Karpas-422 (cell line): ENCODE measurements at regions not wholly inside any gene's neighbourhood (a gene's known extent, or its start where the extent isn't known, plus 50 kb on each side); places are given as distances from the start of the nearest gene placed in this dataset.

Experiments
- DNase-seq: peaks from one replicate; pipeline ENCODE4 v3.0.0-alpha.2; 2015
- H2AFZ ChIP-seq: fragments of 200-600 bp; sonication (generic); 2 replicates; pipeline ENCODE4 v1.6.1; 2014; ENCODE audit warnings: antibody characterized with exemption, low read length, mixed read lengths
- H3K27ac ChIP-seq: fragments of 200-600 bp; sonication (generic); 2 replicates; pipeline ENCODE4 v1.5.1; 2014; ENCODE audit warnings: mild to moderate bottlenecking, low read length, moderate library complexity
- H3K27me3 ChIP-seq: fragments of 200-600 bp; sonication (generic); 2 replicates; pipeline ENCODE4 v1.6.1; 2014; ENCODE audit warnings: low read length, mixed read lengths
- H3K36me3 ChIP-seq: fragments of 200-600 bp; sonication (generic); 2 replicates; pipeline ENCODE4 v1.6.1; 2014; ENCODE audit warnings: low read length, mixed read lengths; ENCODE audit not compliant: insufficient read depth
- H3K4me1 ChIP-seq: fragments of 200-600 bp; sonication (generic); 2 replicates; pipeline ENCODE4 v1.6.1; 2014; ENCODE audit warnings: mild to moderate bottlenecking, low read length, mixed read lengths
- H3K4me2 ChIP-seq: fragments of 200-600 bp; sonication (generic); 2 replicates; pipeline ENCODE4 v1.6.1; 2014; ENCODE audit warnings: low read length, low read depth, mild to moderate bottlenecking; ENCODE audit not compliant: poor library complexity, severe bottlenecking
- H3K4me3 ChIP-seq: fragments of 200-600 bp; sonication (generic); 2 replicates; pipeline ENCODE4 v1.5.1; 2014; ENCODE audit warnings: mild to moderate bottlenecking, antibody characterized with exemption, low read length, mixed read lengths
- H3K79me2 ChIP-seq: fragments of 200-600 bp; sonication (generic); 2 replicates; pipeline ENCODE4 v1.6.1; 2014; ENCODE audit warnings: mild to moderate bottlenecking, low read length, mixed read lengths
- H3K9ac ChIP-seq: fragments of 200-600 bp; sonication (generic); 2 replicates; pipeline ENCODE4 v1.6.0; 2014; ENCODE audit warnings: low read length
- H3K9me2 ChIP-seq: fragments of 200-600 bp; sonication (generic), shearing (Covaris generic); replicated peaks from 2 replicates; pipeline ENCODE4 v1.6.0; 2014; ENCODE audit warnings: mild to moderate bottlenecking, low read length, moderate library complexity; ENCODE audit not compliant: insufficient read depth
- H3K9me3 ChIP-seq: fragments of 300-700, 200-600 bp; sonication (generic); 2 replicates; pipeline ENCODE4 v1.6.1; 2014; ENCODE audit warnings: low read length, mixed read lengths
- H4K20me1 ChIP-seq: fragments of 200-600 bp; sonication (generic); 2 replicates; pipeline ENCODE4 v1.6.1; 2014; ENCODE audit warnings: mild to moderate bottlenecking, antibody characterized with exemption, low read length, low read depth; ENCODE audit not compliant: insufficient read depth

DNA sequence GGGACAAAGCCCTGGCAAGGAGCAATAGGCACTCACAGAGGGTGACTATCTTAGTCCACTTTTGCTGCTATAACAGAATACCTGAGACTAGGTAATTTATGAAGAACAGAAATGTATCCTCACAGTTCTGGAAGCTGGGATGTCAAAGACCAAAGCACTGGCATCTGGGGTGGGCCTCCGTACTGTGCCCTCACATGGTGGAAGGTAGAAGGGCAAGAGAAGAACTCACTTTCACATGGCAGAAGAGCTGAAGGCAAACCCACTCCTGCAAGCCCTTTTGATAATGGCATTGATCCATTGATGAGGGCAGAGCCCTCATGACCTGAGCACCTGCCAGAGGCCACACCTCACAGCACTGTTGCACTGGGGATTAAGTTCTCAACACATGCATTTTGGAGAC is 173.4 kb upstream of the C2CD4B start:
- Histone ChIP-seq H3K36me3 (no peaks in the 10 kb centered on the region), H3K4me2 (no peak overlapping the region), H3K27me3 (no peaks in the 10 kb centered on the region), H2AFZ (no peak overlapping the region), H3K4me1 (no peaks in the 10 kb centered on the region), H3K9me2 (no peaks in the 10 kb centered on the region), H3K27ac (no peak overlapping the region), H3K9ac (no peak overlapping the region), H3K4me3 (no peak overlapping the region), H3K79me2 (no peaks in the 10 kb centered on the region), H4K20me1 (no peaks in the 10 kb centered on the region), H3K9me3 (no peaks in the 10 kb centered on the region)
- no peak for DNase-seq

DNA sequence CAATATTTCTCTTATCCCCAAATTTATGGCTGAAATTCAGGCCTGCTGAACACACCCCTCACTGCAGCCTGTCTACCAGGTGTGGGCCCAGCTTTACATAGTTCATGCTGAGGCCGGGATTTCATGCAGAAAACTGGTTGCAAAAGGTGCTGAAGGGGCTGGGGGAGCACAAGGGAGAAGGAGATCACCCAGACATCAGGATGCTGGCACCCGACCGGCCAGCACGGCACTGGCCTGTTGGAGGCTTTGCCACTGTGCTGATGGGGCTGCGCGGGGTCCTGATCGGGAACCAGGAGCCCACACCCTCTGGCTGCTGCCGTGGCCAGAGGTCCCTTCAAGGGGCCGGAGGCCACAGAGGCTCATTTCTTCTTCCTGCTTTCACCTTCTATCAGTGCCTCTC is 177.9 kb upstream of the C2CD4B start:
- Histone ChIP-seq H3K79me2 (no peaks in the 10 kb centered on the region), H3K4me3 (no peak overlapping the region), H3K9ac (no peak overlapping the region), H3K4me2 (no peak overlapping the region), H3K27ac (no peak overlapping the region), H3K9me3 (no peaks in the 10 kb centered on the region), H3K36me3 (no peaks in the 10 kb centered on the region), H3K4me1 (peaks cover 4% of the 10 kb centered on the region; the same call in 1 of the 2 replicates), H3K9me2 (no peaks in the 10 kb centered on the region), H2AFZ (no peak overlapping the region), H3K27me3 (no peaks in the 10 kb centered on the region), H4K20me1 (no peaks in the 10 kb centered on the region)
- DNase-seq: no peak

DNA sequence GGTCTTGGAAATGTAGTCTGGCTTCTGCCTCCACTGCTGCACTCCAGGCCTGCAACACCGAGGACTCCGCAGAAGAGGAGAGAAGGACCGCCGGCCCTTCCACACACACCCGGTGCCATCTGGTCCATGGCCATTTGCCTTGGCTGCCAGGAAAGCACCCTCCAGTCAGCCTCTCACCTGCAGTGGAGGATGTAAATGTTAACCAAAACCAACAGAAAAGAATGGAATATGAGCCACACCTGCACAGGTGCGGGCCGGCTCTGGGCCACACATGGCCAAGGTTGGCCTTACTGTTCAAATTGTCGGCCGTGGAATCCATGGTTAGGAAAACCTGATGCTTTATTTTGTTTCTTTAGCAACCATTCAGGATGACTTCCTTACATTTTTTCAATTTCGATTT is 178.3 kb upstream of the C2CD4B start:
- Histone ChIP-seq H2AFZ (no peak overlapping the region), H3K4me3 (no peak overlapping the region), H3K9me3 (no peaks in the 10 kb centered on the region), H3K36me3 (no peaks in the 10 kb centered on the region), H3K79me2 (no peaks in the 10 kb centered on the region), H3K9me2 (no peaks in the 10 kb centered on the region), H3K9ac (no peak overlapping the region), H3K4me2 (no peak overlapping the region), H4K20me1 (no peaks in the 10 kb centered on the region), H3K4me1 (peaks cover 4% of the 10 kb centered on the region; the same call in 1 of the 2 replicates), H3K27ac (no peak overlapping the region), H3K27me3 (no peaks in the 10 kb centered on the region)
- no peak for DNase-seq

DNA sequence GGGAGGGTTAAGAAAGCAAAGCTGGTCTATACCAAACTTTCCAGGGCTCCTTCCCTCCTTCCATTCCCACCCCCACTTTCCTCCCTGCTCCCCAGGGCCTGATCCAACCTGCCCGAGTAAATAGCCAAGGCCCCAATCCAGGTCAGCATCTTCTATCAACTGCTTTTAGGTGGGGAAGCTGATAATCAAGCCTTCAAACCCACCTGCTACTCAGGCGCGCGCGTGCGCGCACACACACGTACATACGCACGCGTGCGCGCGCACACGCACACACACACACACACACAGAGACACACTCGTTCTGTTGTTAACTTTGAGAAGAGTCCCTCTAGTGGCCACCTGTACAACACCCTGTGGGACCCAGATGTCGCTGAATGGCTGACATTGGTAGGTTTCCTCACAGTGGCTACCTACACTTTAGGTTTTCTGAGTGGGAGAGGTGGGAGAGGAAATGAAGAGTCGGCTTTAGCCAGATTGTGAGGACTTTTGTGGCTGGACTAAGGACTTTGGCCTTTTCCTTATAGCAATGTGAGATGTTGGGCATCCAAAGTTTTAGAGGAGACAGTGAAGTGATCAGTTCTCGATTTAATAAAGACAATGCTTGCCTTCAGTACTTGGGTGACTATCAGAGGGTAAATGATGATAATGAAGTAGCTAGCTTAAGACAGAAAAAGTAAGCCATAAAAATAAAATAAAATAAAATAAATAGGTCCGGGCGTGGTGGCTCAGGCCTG is 179.9 kb upstream of the C2CD4B start:
- peak; percentile 95 for DNase-seq
- Histone ChIP-seq H3K4me1 (peaks cover 4% of the 10 kb centered on the region; the same call in 1 of the 2 replicates), H3K79me2 (no peaks in the 10 kb centered on the region), H3K4me3 (peak overlapping the region; percentile 27; the same call in 1 of the 2 replicates), H3K4me2 (peak overlapping the region; percentile 45), H2AFZ (peak overlapping the region; percentile 57; the same call in 1 of the 2 replicates), H3K36me3 (no peaks in the 10 kb centered on the region), H3K9me3 (no peaks in the 10 kb centered on the region), H3K27me3 (no peaks in the 10 kb centered on the region), H4K20me1 (no peaks in the 10 kb centered on the region), H3K27ac (no peak overlapping the region), H3K9ac (peak overlapping the region; percentile 28; the same call in 1 of the 2 replicates), H3K9me2 (no peaks in the 10 kb centered on the region)

- H3K4me1 ChIP-seq: peaks cover 4% of the 10 kb centered on the region; the same call in 1 of the 2 replicates
- H3K9ac ChIP-seq: no peak overlapping the region
- H2AFZ ChIP-seq: no peak overlapping the region
- H3K9me3 ChIP-seq: no peaks in the 10 kb centered on the region
- no peaks in the 10 kb centered on the region for H3K27me3 ChIP-seq
- H3K36me3 ChIP-seq: no peaks in the 10 kb centered on the region
- H4K20me1 ChIP-seq: no peaks in the 10 kb centered on the region
- H3K4me2 ChIP-seq: no peak overlapping the region
- no peak for DNase-seq
- H3K9me2 ChIP-seq: no peaks in the 10 kb centered on the region
- no peak overlapping the region for H3K4me3 ChIP-seq
- no peak overlapping the region for H3K27ac ChIP-seq
- no peaks in the 10 kb centered on the region for H3K79me2 ChIP-seq
Measured at GRCh38 chr15:62346168-62346567, 181.1 kb upstream of the C2CD4B start.

DNA sequence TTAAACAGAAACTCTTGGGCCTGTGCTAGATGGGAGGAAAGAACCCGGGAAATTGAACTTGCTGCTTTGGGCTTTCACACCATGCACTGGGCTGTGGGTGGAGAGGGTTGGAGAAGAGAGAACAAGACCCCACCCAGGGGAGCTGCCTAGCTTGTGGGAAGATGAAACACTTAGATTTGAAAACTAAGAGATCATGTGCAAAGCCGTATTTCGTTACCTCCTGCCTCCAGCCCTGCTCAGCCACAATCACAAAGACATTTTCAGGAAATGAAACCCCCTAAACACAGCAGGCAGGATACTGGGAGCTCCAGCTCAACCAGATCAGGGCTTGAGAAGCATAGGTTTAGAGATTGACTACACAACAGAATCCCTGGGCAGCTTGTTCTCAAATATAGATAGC is 183.0 kb upstream of the C2CD4B start:
- Histone ChIP-seq H3K79me2 (no peaks in the 10 kb centered on the region), H3K36me3 (no peaks in the 10 kb centered on the region), H3K4me2 (no peak overlapping the region), H3K4me1 (peaks cover 4% of the 10 kb centered on the region; the same call in 1 of the 2 replicates), H3K9me3 (no peaks in the 10 kb centered on the region), H3K4me3 (no peak overlapping the region), H2AFZ (no peak overlapping the region), H3K27ac (no peak overlapping the region), H3K9me2 (no peaks in the 10 kb centered on the region), H3K9ac (no peak overlapping the region), H4K20me1 (no peaks in the 10 kb centered on the region), H3K27me3 (no peaks in the 10 kb centered on the region)
- DNase-seq: no peak

DNA sequence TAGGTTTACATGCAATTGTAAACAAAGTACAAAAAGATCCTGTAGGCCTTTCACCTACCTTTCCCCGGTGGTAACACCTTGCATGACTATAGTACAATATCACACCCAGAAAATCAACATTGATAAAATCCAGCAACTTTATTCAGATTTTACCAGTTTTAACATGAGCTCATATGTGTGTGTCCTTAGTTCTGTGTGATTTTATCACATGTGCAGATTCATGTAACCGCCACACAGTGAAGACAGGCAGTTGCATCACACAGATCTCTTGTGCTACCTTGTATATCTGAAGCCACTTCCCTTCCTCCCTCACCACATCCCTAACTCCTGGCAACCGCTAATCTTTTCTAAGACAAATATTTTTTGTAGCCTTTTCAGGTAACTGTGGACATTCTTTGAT is 183.5 kb upstream of the C2CD4B start:
- Histone ChIP-seq H3K4me1 (peaks cover 4% of the 10 kb centered on the region; the same call in 1 of the 2 replicates), H3K4me3 (no peak overlapping the region), H3K27ac (no peak overlapping the region), H3K27me3 (no peaks in the 10 kb centered on the region), H3K9me3 (no peaks in the 10 kb centered on the region), H3K4me2 (no peak overlapping the region), H3K9ac (no peak overlapping the region), H2AFZ (no peak overlapping the region), H3K9me2 (no peaks in the 10 kb centered on the region), H3K36me3 (no peaks in the 10 kb centered on the region), H4K20me1 (no peaks in the 10 kb centered on the region), H3K79me2 (no peaks in the 10 kb centered on the region)
- DNase-seq: no peak

GRCh38 chr15:62352817-62353216 is 187.7 kb upstream of the C2CD4B start:
- no peak for DNase-seq
- no peaks in the 10 kb centered on the region for H3K36me3 ChIP-seq
- no peak overlapping the region for H3K9ac ChIP-seq
- no peaks in the 10 kb centered on the region for H3K9me2 ChIP-seq
- no peaks in the 10 kb centered on the region for H4K20me1 ChIP-seq
- no peak overlapping the region for H3K4me3 ChIP-seq
- no peaks in the 10 kb centered on the region for H3K4me1 ChIP-seq
- H3K27ac ChIP-seq: no peak overlapping the region
- H3K27me3 ChIP-seq: no peaks in the 10 kb centered on the region
- no peak overlapping the region for H2AFZ ChIP-seq
- no peaks in the 10 kb centered on the region for H3K79me2 ChIP-seq
- H3K9me3 ChIP-seq: no peaks in the 10 kb centered on the region
- H3K4me2 ChIP-seq: no peak overlapping the region
